Right atrium auricular region (tissue), 2 donors: ENCODE measurements at regions not wholly inside any gene's neighbourhood (a gene's known extent, or its start where the extent isn't known, plus 50 kb on each side); places are given as distances from the start of the nearest gene placed in this dataset.

ENCODE experiments used
- DNase-seq: peaks from one replicate; pipeline ENCODE4 v3.0.0-alpha.2; 2019; ENCODE audit warnings: low spot score
- H3K27ac ChIP-seq, 2 donors: fragments of 200-600 bp; sonication (generic); 1 replicate in 1 of 2; 2 replicates in 1 of 2; pipeline ENCODE4 v1.5.1; 2016 to 2019
- H3K27me3 ChIP-seq, 2 donors: fragments of 200-600 bp; sonication (generic); one replicate each; pipeline versions ENCODE4 v1.5.1 to v1.6.0; 2017 to 2019
- H3K36me3 ChIP-seq: fragments of 200-600 bp; sonication (generic); one replicate; pipeline ENCODE4 v1.5.1; 2016
- H3K4me1 ChIP-seq, 2 donors: fragments of 200-600 bp; sonication (generic); one replicate each; pipeline versions ENCODE4 v1.5.1 to v1.6.0; 2017 to 2019
- H3K4me3 ChIP-seq, 2 donors: fragments of 200-600 bp; sonication (generic); 1 replicate in 1 of 2; 2 replicates in 1 of 2; pipeline ENCODE4 v1.5.1; 2017 to 2019; ENCODE audit warnings: mild to moderate bottlenecking in 1 of 2, moderate library complexity in 1 of 2
- H3K9me3 ChIP-seq, 2 donors: fragments of 200-600 bp; sonication (generic); one replicate each; pipeline ENCODE4 v1.5.1; 2019
- CTCF ChIP-seq, 2 donors: fragments of 200-600 bp; sonication (generic); IDR thresholded peaks; one replicate each; pipeline ENCODE4 v1.5.1; 2019; ENCODE audit warnings: antibody characterized with exemption in 2 of 2

- Histone ChIP-seq H3K4me1 (no peaks in the 10 kb centered on the region), H3K27ac (no peak overlapping the region), H3K4me3 (no peak overlapping the region), H3K27me3 (no peaks in the 10 kb centered on the region), H3K36me3 (no peaks in the 10 kb centered on the region), H3K9me3 (peaks cover 0 to 5% of the 10 kb centered on the region in 2 donors)
- no peak for TF ChIP-seq CTCF (IDR thresholded peaks at IDR 0.05)
- no peak for DNase-seq
Measured at GRCh38 chr2:183511154-183511553, 386.9 kb downstream of the NUP35 start.

GRCh38 chr2:183519371-183520056 is 395.3 kb downstream of the NUP35 start:
- H3K4me1 ChIP-seq: no peaks in the 10 kb centered on the region
- TF ChIP-seq CTCF (IDR thresholded peaks at IDR 0.05): no peak
- no peak for DNase-seq
- no peak overlapping the region for H3K4me3 ChIP-seq
- H3K27ac ChIP-seq: no peak overlapping the region
- H3K27me3 ChIP-seq: no peaks in the 10 kb centered on the region
- H3K36me3 ChIP-seq: no peaks in the 10 kb centered on the region
- H3K9me3 ChIP-seq: no peaks in the 10 kb centered on the region

GRCh38 chr2:183521911-183522310 is 397.7 kb downstream of the NUP35 start:
- TF ChIP-seq CTCF (IDR thresholded peaks at IDR 0.05): no peak
- no peaks in the 10 kb centered on the region for H3K27me3 ChIP-seq
- no peaks in the 10 kb centered on the region for H3K4me1 ChIP-seq
- H3K9me3 ChIP-seq: no peaks in the 10 kb centered on the region
- H3K27ac ChIP-seq: no peak overlapping the region
- H3K36me3 ChIP-seq: no peaks in the 10 kb centered on the region
- no peak overlapping the region for H3K4me3 ChIP-seq
- no peak for DNase-seq

GRCh38 chr2:183522489-183523266 is 398.4 kb downstream of the NUP35 start:
- DNase-seq: no peak
- Histone ChIP-seq H3K9me3 (no peaks in the 10 kb centered on the region), H3K27me3 (no peaks in the 10 kb centered on the region), H3K4me1 (no peaks in the 10 kb centered on the region), H3K4me3 (no peak overlapping the region), H3K27ac (no peak overlapping the region), H3K36me3 (no peaks in the 10 kb centered on the region)
- no peak for TF ChIP-seq CTCF (IDR thresholded peaks at IDR 0.05)

- Histone ChIP-seq H3K4me3 (no peak overlapping the region), H3K27me3 (no peaks in the 10 kb centered on the region), H3K9me3 (no peaks in the 10 kb centered on the region), H3K27ac (no peak overlapping the region), H3K36me3 (no peaks in the 10 kb centered on the region), H3K4me1 (no peaks in the 10 kb centered on the region)
- no peak for TF ChIP-seq CTCF (IDR thresholded peaks at IDR 0.05)
- DNase-seq: no peak
Measured at GRCh38 chr2:183530333-183530901, 406.2 kb downstream of the NUP35 start.
